ENCODE measurements at regions not wholly inside any gene's neighbourhood (a gene's known extent, or its start where the extent isn't known, plus 50 kb on each side); places are given as distances from the start of the nearest gene placed in this dataset.
"Not testable (repeated sequence)": the region's sequence is repeated elsewhere in the genome, so short reads cannot be mapped to it uniquely, and the experiment has no call there.

DNA sequence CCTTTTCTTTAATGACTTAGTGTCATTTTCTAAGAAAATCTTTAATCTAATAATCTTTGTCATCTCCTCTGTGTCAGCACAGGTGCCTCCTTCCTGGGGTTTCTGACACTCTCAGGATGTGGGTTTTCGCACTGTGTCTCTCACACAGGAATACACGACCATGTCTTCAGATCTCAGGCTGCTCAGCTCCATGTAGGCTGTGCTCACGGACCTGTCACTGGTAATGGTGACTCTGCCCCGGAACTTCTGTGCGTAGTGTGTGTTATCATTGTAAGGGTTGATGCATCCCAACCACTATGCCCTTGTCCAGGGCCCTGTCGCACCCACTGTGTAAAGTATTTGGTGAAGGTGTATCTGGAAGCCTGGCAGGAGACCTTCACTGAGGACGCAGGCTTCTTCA, 647.8 kb downstream of the TMEM121 start:
- no peaks in the 10 kb centered on the region for H3K4me1 ChIP-seq (ENCODE audit: control insufficient read depth in 1 of 2, insufficient read depth in 2 of 2, low read length in 2 of 2)
- H2BK12ac ChIP-seq (ENCODE audit: low read length) = no peak overlapping the region
- WGBS (ENCODE audit: extremely low coverage, insufficient coverage, insufficient read length) = no CpG with 5 or more reads among the region's 7 CpGs
- no peaks in the 10 kb centered on the region for H3K79me2 ChIP-seq (ENCODE audit: control insufficient read depth, insufficient read depth, low read length, poor library complexity)
- no peak overlapping the region for H2AFZ ChIP-seq (ENCODE audit: insufficient read depth, low read length, poor library complexity)
- H3K27me3 ChIP-seq (ENCODE audit: insufficient read depth, low read length) = no peaks in the 10 kb centered on the region
- H2BK120ac ChIP-seq (ENCODE audit: insufficient read depth, low read length, poor library complexity) = no peak overlapping the region
- no peak overlapping the region for H3K4me2 ChIP-seq (ENCODE audit: low read length)
- no peak overlapping the region for H2AK5ac ChIP-seq (ENCODE audit: low read length)
- no peak overlapping the region for H4K8ac ChIP-seq (ENCODE audit: low read depth, low read length)
- no peak overlapping the region for H3K27ac ChIP-seq (ENCODE audit: low read depth, low read length)
- H3K79me1 ChIP-seq (ENCODE audit: low read length) = no peaks in the 10 kb centered on the region
- no peak overlapping the region for H3K9ac ChIP-seq (ENCODE audit: low read length)
- H4K91ac ChIP-seq (ENCODE audit: low read depth, low read length) = no peak overlapping the region
- no peak for DNase-seq
- no peak overlapping the region for H3K4ac ChIP-seq (ENCODE audit: low read depth, low read length)
- H3K14ac ChIP-seq (ENCODE audit: low read length) = no peak overlapping the region
- no peaks in the 10 kb centered on the region for H3K36me3 ChIP-seq (ENCODE audit: control insufficient read depth in 1 of 2, insufficient read depth in 2 of 2, low read length in 2 of 2)
- no peak overlapping the region for H3K4me3 ChIP-seq (ENCODE audit: low read depth, low read length)
- H3K18ac ChIP-seq (ENCODE audit: low read length) = no peak overlapping the region
- peaks cover 12% of the 10 kb centered on the region for H3K9me3 ChIP-seq (ENCODE audit: insufficient read depth, low read depth, low read length)
- no peak overlapping the region for H2BK5ac ChIP-seq (ENCODE audit: low read depth, low read length, poor library complexity)
- H3K23ac ChIP-seq (ENCODE audit: low read length) = no peak overlapping the region
- no peak overlapping the region for H4K12ac ChIP-seq (ENCODE audit: low read depth, low read length)

DNA sequence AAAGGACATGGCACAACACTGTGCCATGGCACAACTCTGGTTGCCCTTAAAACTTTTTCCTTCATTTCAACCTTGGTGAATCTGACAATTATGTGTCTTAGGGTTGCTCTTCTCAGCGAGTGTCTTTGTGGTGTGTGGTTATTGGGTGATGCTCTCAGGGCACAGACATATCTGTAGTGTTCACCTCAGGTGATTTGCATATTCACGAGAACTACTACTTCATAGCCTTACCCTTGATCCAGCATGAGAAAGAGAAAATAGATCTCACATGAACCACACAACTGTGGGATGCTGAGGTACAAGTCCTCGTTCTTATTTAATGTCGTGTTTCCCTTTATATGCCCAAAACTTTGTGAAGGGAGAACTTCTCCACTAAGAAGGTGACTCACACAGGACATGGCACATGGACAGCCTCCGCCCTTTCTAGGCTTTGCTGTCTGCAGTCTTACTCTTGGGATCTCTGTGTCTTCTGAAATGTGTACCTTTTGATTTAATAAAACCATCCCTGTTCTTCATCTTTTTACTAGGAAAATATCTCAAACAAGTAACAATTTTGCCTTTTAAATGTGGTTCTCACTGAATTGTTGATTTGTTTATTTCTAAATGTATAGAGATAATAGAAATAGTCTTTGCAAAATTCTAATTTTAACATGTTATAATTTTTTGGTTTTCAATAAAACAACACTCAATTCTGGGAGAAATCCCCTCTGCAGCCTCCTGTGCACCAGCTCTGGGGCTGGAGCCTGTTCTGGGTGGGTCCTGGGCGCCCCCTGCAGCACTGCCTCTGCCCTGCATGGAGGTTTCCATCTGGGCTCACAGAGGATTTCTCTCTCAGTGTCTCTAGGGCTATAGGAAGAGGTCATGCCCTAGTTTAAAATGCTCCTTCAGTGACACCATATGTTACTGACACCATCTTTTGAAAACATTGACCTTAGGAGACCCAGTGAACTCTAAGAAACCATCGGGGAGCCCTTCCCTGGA, 651.2 kb downstream of the TMEM121 start:
- not testable (repeated sequence) for H3K4me1 ChIP-seq (ENCODE audit: control insufficient read depth in 1 of 2, insufficient read depth in 2 of 2, low read length in 2 of 2); H3K79me2 ChIP-seq (ENCODE audit: control insufficient read depth, insufficient read depth, low read length, poor library complexity); H3K14ac ChIP-seq (ENCODE audit: low read length); H2AFZ ChIP-seq (ENCODE audit: insufficient read depth, low read length, poor library complexity); H2BK12ac ChIP-seq (ENCODE audit: low read length); H3K27ac ChIP-seq (ENCODE audit: low read depth, low read length); H2BK5ac ChIP-seq (ENCODE audit: low read depth, low read length, poor library complexity); H3K27me3 ChIP-seq (ENCODE audit: insufficient read depth, low read length); H3K18ac ChIP-seq (ENCODE audit: low read length); H3K36me3 ChIP-seq (ENCODE audit: control insufficient read depth in 1 of 2, insufficient read depth in 2 of 2, low read length in 2 of 2); H3K79me1 ChIP-seq (ENCODE audit: low read length); DNase-seq; H3K9ac ChIP-seq (ENCODE audit: low read length); H4K12ac ChIP-seq (ENCODE audit: low read depth, low read length); H4K91ac ChIP-seq (ENCODE audit: low read depth, low read length); H3K4me2 ChIP-seq (ENCODE audit: low read length); H3K4ac ChIP-seq (ENCODE audit: low read depth, low read length); H4K8ac ChIP-seq (ENCODE audit: low read depth, low read length); H2BK120ac ChIP-seq (ENCODE audit: insufficient read depth, low read length, poor library complexity); H2AK5ac ChIP-seq (ENCODE audit: low read length); H3K23ac ChIP-seq (ENCODE audit: low read length); H3K4me3 ChIP-seq (ENCODE audit: low read depth, low read length)
- peaks cover 15% of the 10 kb centered on the region for H3K9me3 ChIP-seq (ENCODE audit: insufficient read depth, low read depth, low read length)
- WGBS (ENCODE audit: extremely low coverage, insufficient coverage, insufficient read length) = no CpG with 5 or more reads among the region's 7 CpGs

DNA sequence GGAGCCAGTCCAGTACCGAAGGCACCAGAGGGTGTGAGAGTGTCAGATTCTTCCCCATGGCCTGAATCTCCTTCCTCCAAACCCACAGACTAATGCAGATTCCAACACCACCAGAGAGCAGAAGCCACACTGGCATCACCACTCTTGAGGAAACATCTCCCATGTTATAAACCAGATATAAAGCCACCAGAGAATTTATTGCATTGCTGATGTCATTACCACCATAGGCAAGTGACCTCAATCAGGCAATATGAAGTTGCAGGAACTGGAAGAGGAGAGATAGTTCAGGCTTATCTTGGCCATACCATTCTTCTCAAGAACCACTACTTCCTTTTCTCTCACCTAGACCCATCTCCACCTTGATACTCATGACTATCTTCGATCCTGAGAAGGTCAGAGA, 653.4 kb downstream of the TMEM121 start:
- no peak overlapping the region for H3K4me2 ChIP-seq (ENCODE audit: low read length)
- no peaks in the 10 kb centered on the region for H3K36me3 ChIP-seq (ENCODE audit: control insufficient read depth in 1 of 2, insufficient read depth in 2 of 2, low read length in 2 of 2)
- H3K4me1 ChIP-seq (ENCODE audit: control insufficient read depth in 1 of 2, insufficient read depth in 2 of 2, low read length in 2 of 2) = no peaks in the 10 kb centered on the region
- no peaks in the 10 kb centered on the region for H3K27me3 ChIP-seq (ENCODE audit: insufficient read depth, low read length)
- H3K27ac ChIP-seq (ENCODE audit: low read depth, low read length) = no peak overlapping the region
- WGBS (ENCODE audit: extremely low coverage, insufficient coverage, insufficient read length) = no CpG with 5 or more reads among the region's 2 CpGs
- no peak overlapping the region for H3K23ac ChIP-seq (ENCODE audit: low read length)
- no peak overlapping the region for H3K9ac ChIP-seq (ENCODE audit: low read length)
- no peak overlapping the region for H2BK5ac ChIP-seq (ENCODE audit: low read depth, low read length, poor library complexity)
- no peaks in the 10 kb centered on the region for H3K79me2 ChIP-seq (ENCODE audit: control insufficient read depth, insufficient read depth, low read length, poor library complexity)
- H2AK5ac ChIP-seq (ENCODE audit: low read length) = no peak overlapping the region
- H2BK120ac ChIP-seq (ENCODE audit: insufficient read depth, low read length, poor library complexity) = no peak overlapping the region
- H3K14ac ChIP-seq (ENCODE audit: low read length) = no peak overlapping the region
- no peak overlapping the region for H2AFZ ChIP-seq (ENCODE audit: insufficient read depth, low read length, poor library complexity)
- no peak overlapping the region for H4K8ac ChIP-seq (ENCODE audit: low read depth, low read length)
- H3K4me3 ChIP-seq (ENCODE audit: low read depth, low read length) = no peak overlapping the region
- no peaks in the 10 kb centered on the region for H3K79me1 ChIP-seq (ENCODE audit: low read length)
- peaks cover 10% of the 10 kb centered on the region for H3K9me3 ChIP-seq (ENCODE audit: insufficient read depth, low read depth, low read length)
- no peak for DNase-seq
- H4K91ac ChIP-seq (ENCODE audit: low read depth, low read length) = no peak overlapping the region
- no peak overlapping the region for H4K12ac ChIP-seq (ENCODE audit: low read depth, low read length)
- H3K4ac ChIP-seq (ENCODE audit: low read depth, low read length) = no peak overlapping the region
- H3K18ac ChIP-seq (ENCODE audit: low read length) = no peak overlapping the region
- no peak overlapping the region for H2BK12ac ChIP-seq (ENCODE audit: low read length)

DNA sequence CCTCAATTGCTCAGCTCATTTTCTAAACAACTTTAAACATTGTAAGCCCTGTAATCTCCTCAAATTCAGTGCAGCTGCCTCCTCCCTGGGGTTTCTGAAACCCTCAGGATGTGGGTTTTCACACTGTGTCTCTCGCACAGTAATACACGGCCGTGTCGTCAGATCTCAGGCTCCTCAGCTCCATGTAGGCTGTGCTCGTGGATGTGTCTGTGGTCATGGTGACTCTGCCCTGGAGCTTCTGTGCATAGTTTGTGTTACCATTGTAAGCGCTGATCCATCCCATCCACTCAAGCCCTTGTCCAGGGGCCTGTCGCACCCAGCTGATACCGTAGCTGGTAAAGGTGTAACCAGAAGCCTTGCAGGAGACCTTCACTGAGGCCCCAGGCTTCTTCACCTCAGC, 658.4 kb downstream of the TMEM121 start:
- WGBS (ENCODE audit: extremely low coverage, insufficient coverage, insufficient read length) = no CpG with 5 or more reads among the region's 8 CpGs
- H3K4me3 ChIP-seq (ENCODE audit: low read depth, low read length); H3K36me3 ChIP-seq (ENCODE audit: control insufficient read depth in 1 of 2, insufficient read depth in 2 of 2, low read length in 2 of 2); H3K27ac ChIP-seq (ENCODE audit: low read depth, low read length); H3K4ac ChIP-seq (ENCODE audit: low read depth, low read length); H2BK120ac ChIP-seq (ENCODE audit: insufficient read depth, low read length, poor library complexity); H3K18ac ChIP-seq (ENCODE audit: low read length); H4K8ac ChIP-seq (ENCODE audit: low read depth, low read length); H2AK5ac ChIP-seq (ENCODE audit: low read length); H3K23ac ChIP-seq (ENCODE audit: low read length); H2BK5ac ChIP-seq (ENCODE audit: low read depth, low read length, poor library complexity); DNase-seq; H2AFZ ChIP-seq (ENCODE audit: insufficient read depth, low read length, poor library complexity); H3K79me1 ChIP-seq (ENCODE audit: low read length); H3K4me2 ChIP-seq (ENCODE audit: low read length); H4K12ac ChIP-seq (ENCODE audit: low read depth, low read length); H3K4me1 ChIP-seq (ENCODE audit: control insufficient read depth in 1 of 2, insufficient read depth in 2 of 2, low read length in 2 of 2); H3K14ac ChIP-seq (ENCODE audit: low read length); H2BK12ac ChIP-seq (ENCODE audit: low read length); H3K9ac ChIP-seq (ENCODE audit: low read length); H4K91ac ChIP-seq (ENCODE audit: low read depth, low read length); H3K79me2 ChIP-seq (ENCODE audit: control insufficient read depth, insufficient read depth, low read length, poor library complexity); H3K27me3 ChIP-seq (ENCODE audit: insufficient read depth, low read length): not testable (repeated sequence)
- peaks cover 12% of the 10 kb centered on the region for H3K9me3 ChIP-seq (ENCODE audit: insufficient read depth, low read depth, low read length)
